SW 1271 (cell line): ENCODE measurements at regions not wholly inside any gene's neighbourhood (a gene's known extent, or its start where the extent isn't known, plus 50 kb on each side); places are given as distances from the start of the nearest gene placed in this dataset.

Source experiments
- DNase-seq, 2 experiments: peaks; one replicate each; lab custom pipeline; 2025; lab: John Stamatoyannopoulos, UW

- DNase-seq, result no peak
Observed at GRCh38 chr11:104830508-104830907, 67.8 kb downstream of the CASP12 start.

DNA sequence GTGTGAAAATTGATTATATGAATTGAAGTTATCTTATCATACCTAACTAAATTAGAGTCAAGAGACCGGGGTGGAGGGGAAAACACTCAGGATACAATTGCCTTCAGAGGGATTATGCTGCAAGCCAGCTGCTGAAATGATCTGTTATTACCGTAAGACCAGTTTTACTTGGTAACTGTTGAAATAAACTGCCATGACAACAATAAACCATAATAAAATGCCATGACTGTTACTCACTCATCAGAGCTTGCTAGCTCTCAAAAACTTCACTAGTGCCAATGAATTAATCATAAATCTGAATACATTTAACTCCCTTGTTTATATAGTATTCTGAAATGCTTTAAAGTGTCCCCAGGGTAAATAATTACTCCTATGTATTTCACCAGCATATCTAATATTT is 68.2 kb downstream of the CASP12 start:
- no peak for DNase-seq

GRCh38 chr11:104826772-104827171 is 71.5 kb downstream of the CASP12 start:
- DNase-seq, result no peak

DNA sequence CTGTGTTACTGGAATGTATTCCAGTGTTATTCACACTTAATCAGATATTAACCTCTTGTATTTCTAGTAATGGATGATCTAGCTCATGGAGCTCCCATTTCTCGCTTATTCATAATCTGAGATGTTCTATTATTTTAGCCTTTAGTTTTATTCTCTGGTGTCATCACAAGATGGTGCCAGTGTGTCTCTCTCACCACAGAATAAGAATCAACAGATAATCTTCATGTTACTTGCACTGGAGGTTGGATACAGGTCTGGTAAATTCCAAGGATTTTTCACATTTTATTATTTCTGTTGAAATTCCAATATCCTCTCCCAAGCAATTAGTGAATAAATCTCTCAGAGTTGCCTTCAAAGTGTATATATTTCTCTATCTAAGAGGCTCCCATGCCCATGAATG is 74.6 kb downstream of the CASP12 start:
- no peak for DNase-seq

DNA sequence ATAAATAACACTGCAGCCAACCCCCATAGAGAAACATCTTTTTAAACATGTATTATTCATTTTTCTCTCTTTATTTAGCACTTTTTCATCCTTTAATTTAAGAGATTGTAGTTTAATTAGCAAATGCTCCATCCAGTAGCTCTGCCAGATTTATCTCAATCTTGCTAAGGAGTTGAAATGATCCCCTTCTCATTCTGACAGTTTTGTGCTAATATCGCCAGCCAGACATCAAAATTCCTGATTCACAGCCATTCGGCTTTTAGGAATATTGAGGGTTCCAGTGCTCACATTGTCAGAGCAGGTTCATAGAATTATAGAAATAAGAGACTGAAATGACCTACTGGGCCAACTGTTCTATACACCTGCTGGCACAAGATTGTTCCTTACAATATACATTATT is 77.8 kb downstream of the CASP12 start:
- DNase-seq, result no peak

- no peak for DNase-seq
Observed at GRCh38 chr11:104819603-104820002, 78.7 kb downstream of the CASP12 start.

- DNase-seq, result no peak
Observed at GRCh38 chr11:104819107-104819506, 79.2 kb downstream of the CASP12 start.

GRCh38 chr11:104817973-104818372 is 80.3 kb downstream of the CASP12 start:
- no peak for DNase-seq

DNA sequence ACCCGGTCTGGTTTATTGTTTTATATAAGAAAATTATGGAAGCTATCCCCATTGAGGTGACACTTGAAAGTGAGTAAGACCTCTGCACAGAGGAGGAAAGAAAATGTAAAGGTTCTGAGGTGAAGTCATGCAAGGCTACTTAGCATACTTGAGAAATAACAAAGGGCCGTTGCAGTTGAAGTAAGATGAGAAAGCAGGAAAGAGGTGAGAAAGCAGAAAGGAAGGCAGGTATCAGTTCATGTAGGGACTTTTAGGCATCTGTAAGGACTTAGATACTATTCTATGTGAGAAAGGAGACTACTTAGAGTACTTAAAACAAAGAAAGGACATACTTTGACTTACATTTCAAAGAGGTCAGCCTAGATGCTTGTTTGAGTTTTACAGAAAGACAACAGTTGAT is 84.7 kb downstream of the CASP12 start:
- DNase-seq, result no peak

GRCh38 chr11:104812103-104812788 is 86.0 kb downstream of the CASP12 start:
- no peak for DNase-seq

DNA sequence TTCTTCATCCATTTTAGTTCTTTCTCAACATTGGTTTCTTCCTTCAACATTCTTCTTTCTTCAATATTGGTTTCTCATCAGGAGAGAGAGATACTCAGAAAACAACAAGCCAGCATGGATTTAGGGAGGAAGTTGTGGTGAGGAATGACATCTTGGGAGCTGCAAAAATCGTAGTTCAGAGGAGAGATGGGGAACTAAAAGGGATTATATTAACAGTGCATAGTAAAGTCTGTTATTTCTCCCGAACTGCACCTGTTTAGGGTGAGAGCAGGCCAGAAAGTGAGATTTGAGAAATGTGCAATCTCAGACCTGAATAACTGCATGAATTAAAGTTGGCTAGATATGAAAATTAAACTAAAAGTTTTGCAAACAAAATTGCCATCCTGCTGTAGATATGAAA is 94.5 kb downstream of the CASP12 start:
- no peak for DNase-seq

GRCh38 chr11:104799251-104799650 is 99.0 kb downstream of the CASP12 start:
- no peak for DNase-seq

- no peak for DNase-seq
Observed at GRCh38 chr11:104798789-104799188, 99.5 kb downstream of the CASP12 start.

DNA sequence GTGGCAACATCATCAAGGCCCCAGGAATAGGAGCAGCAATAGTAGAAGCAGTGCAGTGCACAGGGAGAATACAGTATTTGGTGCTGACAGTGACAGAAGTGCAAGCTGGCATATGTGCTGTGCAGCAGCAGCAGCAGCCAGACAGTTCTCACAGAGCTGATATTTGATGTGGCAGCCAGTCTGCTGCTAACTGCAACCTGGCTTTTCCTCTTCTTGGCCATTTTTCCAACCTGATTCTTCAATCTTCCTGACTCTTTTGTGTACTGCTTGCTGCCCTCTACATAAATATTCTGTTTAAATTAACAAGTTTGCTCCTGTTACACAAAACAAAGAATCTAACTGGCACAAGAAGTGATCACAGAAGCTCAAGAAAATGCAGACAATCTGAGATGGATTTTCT is 102.0 kb downstream of the CASP12 start:
- no peak for DNase-seq

- no peak for DNase-seq
Observed at GRCh38 chr11:104795501-104796213, 102.6 kb downstream of the CASP12 start.

DNA sequence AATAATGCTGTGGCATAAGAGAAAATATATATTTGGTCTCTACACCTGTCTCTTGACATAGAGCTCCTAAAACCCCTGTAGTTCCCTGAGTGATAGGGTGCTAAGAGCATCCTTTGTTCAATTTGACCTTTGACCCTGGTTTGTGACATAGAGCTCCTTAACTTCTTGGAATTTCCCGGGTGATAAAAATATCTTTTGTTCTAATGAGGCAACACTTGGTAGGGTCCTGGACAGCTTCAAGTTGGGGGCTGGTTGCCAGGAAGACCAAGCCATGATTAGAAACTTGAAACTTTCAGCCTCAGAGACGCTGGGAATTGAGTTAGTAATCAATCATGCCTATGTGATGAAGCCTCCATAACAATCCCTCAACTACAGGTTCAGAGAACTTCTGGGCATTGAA is 105.4 kb downstream of the CASP12 start:
- DNase-seq, result no peak

DNA sequence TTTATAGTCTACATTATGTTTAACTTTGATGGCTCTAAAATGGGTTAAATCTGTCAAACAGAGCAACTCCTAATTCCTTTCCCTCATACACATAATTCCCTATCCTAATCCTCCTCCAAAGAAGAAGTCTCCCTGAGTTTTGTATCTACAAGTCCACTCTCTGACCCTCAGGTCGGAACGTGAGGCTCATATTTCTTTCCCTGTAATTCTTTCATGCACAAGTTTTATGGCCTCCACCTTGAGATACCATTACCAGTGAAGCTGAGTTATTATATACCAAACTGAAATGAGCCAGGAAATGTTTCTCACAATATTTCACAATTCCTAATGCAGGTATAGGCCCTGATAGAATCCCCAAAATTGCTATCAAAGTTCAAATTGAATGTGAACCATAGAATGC is 106.4 kb downstream of the CASP12 start:
- no peak for DNase-seq

DNA sequence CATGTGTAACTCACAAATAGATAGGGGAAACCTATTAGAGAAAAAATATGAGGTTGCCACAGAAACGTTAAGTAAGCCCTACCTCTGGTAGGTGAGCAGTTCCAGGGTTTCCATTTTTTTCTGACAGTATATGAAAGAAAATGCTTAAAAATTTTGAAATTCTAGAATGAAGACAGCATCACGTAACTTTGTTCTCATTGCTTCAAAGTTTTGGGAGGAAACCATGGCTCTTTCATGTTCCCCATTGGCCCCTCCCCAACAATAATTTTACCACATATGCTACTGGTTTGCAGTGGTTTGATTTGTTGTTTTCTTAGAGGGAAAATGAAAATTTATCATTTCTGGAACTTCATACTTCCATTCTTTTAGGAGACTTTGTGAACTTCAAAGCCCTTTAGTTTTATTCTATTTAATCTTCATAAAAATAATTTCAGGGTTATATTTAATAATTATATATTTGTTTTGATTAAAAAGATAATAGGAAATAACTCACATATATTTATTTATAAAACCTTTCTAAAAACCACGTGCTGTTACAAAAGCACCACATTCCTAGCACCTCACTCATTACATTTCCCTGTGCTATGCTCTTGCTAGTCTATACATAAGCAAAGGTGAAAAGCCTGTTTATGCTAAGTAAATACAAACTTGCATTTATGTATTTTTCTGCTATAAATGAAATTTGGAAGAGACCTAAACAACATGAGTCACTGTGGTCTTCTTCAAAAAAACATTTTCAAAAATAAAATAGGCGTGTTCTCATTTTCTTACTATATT is 113.4 kb downstream of the CASP12 start:
- DNase-seq, result no peak

- no peak for DNase-seq
Observed at GRCh38 chr11:104783241-104783640, 115.0 kb downstream of the CASP12 start.

DNA sequence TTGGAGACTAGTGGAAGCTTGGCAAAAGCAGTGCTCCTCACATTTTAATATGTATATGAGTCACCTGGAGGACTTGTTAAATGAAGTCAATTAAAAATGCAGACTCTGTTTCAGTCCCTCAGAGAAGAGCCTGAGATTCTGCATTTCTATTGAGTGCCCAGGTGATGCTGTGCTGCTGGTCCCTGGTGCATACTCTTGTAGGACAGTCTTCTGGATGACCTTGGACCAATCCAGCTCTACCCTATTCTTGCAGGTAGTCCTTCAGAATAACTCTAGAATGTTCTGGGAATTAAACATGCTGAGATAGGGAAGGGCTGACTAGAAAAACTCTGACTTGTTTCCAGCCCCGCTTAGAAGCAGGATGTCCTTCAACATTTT is 115.9 kb downstream of the CASP12 start:
- no peak for DNase-seq

- no peak for DNase-seq
Observed at GRCh38 chr11:104781719-104782376, 116.4 kb downstream of the CASP12 start.

DNA sequence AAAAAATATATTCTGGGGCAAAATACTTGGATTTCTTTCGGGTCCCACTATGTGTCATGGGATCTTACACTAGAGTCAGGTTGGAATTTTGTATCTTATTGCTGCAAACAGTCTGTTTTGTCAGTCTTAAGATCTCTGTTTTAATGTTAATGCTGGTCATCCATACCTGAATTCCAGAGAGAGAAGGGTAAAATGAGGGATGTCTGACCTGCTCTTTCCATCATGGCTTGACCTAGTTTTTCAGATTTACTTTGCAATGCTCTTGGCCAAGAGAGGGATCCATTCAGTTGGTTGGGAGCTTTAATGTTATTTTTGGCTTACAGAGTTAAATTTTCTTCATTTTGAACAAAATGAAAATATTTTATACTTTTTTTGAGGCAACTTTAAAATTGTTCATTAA is 117.2 kb downstream of the CASP12 start:
- no peak for DNase-seq
